Fibroblast of the aortic adventitia (primary cell): ENCODE measurements at regions not wholly inside any gene's neighbourhood (a gene's known extent, or its start where the extent isn't known, plus 50 kb on each side); places are given as distances from the start of the nearest gene placed in this dataset.

Source experiments
- DNase-seq: peaks from one replicate; pipeline ENCODE4 v3.0.0-alpha.2; 2010; ENCODE audit warnings: low read depth
- H3K4me3 ChIP-seq: 2 replicates; pipeline ENCODE4 v1.5.1; 2011; ENCODE audit warnings: low read depth, mild to moderate bottlenecking, control low read depth, low read length, moderate library complexity
- TF ChIP-seq, protein P1 (sequence below): IDR thresholded peaks from 2 replicates; pipeline ENCODE4 v1.5.1; 2011; ENCODE audit warnings: mild to moderate bottlenecking, low read length, control low read depth, inconsistent platforms; ENCODE audit not compliant: insufficient read depth

- H3K4me3 ChIP-seq, result no peak overlapping the region
- TF ChIP-seq, protein P1, sequence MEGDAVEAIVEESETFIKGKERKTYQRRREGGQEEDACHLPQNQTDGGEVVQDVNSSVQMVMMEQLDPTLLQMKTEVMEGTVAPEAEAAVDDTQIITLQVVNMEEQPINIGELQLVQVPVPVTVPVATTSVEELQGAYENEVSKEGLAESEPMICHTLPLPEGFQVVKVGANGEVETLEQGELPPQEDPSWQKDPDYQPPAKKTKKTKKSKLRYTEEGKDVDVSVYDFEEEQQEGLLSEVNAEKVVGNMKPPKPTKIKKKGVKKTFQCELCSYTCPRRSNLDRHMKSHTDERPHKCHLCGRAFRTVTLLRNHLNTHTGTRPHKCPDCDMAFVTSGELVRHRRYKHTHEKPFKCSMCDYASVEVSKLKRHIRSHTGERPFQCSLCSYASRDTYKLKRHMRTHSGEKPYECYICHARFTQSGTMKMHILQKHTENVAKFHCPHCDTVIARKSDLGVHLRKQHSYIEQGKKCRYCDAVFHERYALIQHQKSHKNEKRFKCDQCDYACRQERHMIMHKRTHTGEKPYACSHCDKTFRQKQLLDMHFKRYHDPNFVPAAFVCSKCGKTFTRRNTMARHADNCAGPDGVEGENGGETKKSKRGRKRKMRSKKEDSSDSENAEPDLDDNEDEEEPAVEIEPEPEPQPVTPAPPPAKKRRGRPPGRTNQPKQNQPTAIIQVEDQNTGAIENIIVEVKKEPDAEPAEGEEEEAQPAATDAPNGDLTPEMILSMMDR, result no peak
- DNase-seq, result peak; percentile 31
Observed at GRCh38 chr12:59937148-59937547, 341.3 kb downstream of the SLC16A7 start.

GRCh38 chr12:59938190-59938962 lies 342.5 kb downstream of the SLC16A7 start:
- DNase-seq, result no peak
- no peak overlapping the region for H3K4me3 ChIP-seq
- TF ChIP-seq, protein P1, result no peak

GRCh38 chr12:59940631-59941342 lies 345.0 kb downstream of the SLC16A7 start:
- no peak for DNase-seq
- no peak overlapping the region for H3K4me3 ChIP-seq
- TF ChIP-seq, protein P1, result no peak

DNA sequence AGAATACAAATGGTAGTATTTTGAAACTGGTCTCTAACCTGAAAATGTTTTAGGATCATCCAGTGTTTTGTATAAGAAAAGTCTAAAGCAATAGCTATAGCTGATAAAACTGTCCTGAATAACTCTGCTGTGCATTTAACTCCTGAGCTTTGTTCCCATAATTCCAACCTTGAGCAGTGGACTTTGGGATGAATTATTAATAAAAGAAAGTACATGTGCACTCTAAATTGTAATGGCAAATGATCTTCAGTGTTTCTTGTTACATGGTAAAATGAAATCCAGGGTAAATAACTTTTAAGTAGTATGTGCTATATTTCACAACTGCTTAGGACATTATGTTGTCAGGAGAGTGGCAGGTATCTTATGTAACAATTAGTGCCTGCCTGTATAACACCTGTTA lies 345.6 kb downstream of the SLC16A7 start:
- no peak for DNase-seq
- H3K4me3 ChIP-seq, result no peak overlapping the region
- TF ChIP-seq, protein P1, result no peak

GRCh38 chr12:59944177-59944576 lies 348.3 kb downstream of the SLC16A7 start:
- H3K4me3 ChIP-seq, result no peak overlapping the region
- no peak for DNase-seq
- TF ChIP-seq, protein P1, result no peak

DNA sequence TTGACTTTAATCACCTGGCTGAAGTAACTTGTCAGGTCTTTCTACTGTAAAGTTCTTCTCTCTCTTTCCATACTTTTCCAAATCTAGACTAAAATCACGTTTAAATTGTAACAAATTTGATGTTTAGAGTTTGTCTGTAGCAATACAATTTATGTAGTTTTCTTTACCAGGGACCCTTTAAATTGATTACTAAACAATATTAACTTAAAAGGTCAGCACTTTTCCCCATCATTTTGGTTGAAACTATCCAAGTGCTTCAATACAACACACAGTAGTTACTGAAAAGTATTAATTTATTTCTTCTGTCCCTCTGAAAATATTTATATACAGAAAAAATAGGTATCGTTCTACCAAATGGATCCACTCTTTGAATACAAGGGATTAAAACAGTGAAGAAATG lies 350.8 kb downstream of the SLC16A7 start:
- H3K4me3 ChIP-seq, result no peak overlapping the region
- no peak for DNase-seq
- TF ChIP-seq, protein P1, result no peak
